ENCODE measurements at regions not wholly inside any gene's neighbourhood (a gene's known extent, or its start where the extent isn't known, plus 50 kb on each side); places are given as distances from the start of the nearest gene placed in this dataset.

DNA sequence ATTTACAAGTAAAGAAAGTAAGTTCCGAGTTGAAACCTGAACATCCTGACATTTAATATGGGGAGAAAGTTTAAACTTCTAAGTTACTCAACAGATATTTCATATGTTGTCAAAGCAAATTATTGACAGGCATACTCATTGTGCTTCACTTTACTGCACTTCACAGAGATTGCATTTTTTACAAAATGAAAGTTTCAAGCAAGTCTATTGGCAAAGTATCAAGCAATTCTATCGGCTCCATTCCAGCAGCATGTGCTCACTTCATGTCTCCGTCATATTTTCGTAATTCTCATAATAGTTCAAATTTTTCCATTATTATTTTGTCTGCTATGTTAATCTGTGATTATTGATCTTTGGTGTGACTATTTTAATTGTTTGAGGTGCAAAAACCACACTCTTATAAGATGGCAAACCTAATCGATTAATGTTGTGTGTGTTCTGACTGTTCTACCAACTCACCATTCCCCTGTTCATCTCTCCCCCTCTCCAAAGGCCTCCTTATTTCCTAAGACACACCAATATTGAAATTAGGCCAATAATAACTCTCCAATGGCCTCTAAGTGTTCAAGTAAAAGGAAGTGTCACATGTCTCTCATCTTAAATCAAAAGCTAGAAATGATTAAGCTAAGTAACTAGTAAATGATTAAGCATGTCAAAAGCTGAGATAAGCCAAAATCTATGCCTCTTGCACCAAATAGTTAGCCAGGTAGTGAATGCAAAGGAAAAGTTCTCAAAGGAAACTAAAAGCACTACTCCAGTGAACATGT, 68.2 kb upstream of the BCL9 start:
- H3K4me2 ChIP-seq (ENCODE audit: low read length), result no peak overlapping the region
- H3K36me3 ChIP-seq (replicated peaks; ENCODE audit: low read depth, low read length), result no peaks in the 10 kb centered on the region
- H3K9me3 ChIP-seq (ENCODE audit: insufficient read depth, low read length), result no peaks in the 10 kb centered on the region
- TF ChIP-seq EZH2phosphoT487 (IDR thresholded peaks at IDR 0.05; ENCODE audit: low read depth), result no peak
- TF ChIP-seq, protein P1, sequence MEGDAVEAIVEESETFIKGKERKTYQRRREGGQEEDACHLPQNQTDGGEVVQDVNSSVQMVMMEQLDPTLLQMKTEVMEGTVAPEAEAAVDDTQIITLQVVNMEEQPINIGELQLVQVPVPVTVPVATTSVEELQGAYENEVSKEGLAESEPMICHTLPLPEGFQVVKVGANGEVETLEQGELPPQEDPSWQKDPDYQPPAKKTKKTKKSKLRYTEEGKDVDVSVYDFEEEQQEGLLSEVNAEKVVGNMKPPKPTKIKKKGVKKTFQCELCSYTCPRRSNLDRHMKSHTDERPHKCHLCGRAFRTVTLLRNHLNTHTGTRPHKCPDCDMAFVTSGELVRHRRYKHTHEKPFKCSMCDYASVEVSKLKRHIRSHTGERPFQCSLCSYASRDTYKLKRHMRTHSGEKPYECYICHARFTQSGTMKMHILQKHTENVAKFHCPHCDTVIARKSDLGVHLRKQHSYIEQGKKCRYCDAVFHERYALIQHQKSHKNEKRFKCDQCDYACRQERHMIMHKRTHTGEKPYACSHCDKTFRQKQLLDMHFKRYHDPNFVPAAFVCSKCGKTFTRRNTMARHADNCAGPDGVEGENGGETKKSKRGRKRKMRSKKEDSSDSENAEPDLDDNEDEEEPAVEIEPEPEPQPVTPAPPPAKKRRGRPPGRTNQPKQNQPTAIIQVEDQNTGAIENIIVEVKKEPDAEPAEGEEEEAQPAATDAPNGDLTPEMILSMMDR (IDR thresholded peaks at IDR 0.05; ENCODE audit: low read depth, low read length), result no peak
- H3K9ac ChIP-seq (ENCODE audit: low read length), result no peak overlapping the region
- no peak overlapping the region for H3K4me3 ChIP-seq (ENCODE audit: low read length)
- no peak overlapping the region for H3K27ac ChIP-seq (ENCODE audit: low read length)
- no peaks in the 10 kb centered on the region for H3K79me2 ChIP-seq (ENCODE audit: low read length)
- H4K20me1 ChIP-seq (ENCODE audit: insufficient read depth, low read length), result no peaks in the 10 kb centered on the region
- no peak overlapping the region for H2AFZ ChIP-seq (ENCODE audit: low read depth, low read length)
- H3K4me1 ChIP-seq (ENCODE audit: low read length), result no peaks in the 10 kb centered on the region
- H3K27me3 ChIP-seq (ENCODE audit: low read depth, low read length), result no peaks in the 10 kb centered on the region

DNA sequence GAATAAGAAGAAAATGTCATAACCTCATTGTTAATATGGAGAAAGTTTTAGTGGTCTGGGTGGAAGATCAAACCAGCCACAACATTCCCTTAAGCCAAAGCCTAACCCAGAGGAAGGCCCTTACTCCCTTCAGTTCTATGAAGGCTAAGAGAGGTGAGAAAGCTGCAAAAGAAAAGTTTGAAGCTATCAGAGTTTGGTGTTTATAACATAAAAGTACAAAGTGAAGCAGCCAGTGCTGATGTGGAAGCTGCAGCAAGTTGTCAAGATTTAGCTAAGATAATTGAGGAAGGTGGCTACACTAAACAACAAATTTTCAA, 67.6 kb upstream of the BCL9 start:
- H3K27me3 ChIP-seq (ENCODE audit: low read depth, low read length), result no peaks in the 10 kb centered on the region
- no peak overlapping the region for H3K4me2 ChIP-seq (ENCODE audit: low read length)
- no peak overlapping the region for H3K4me3 ChIP-seq (ENCODE audit: low read length)
- H3K27ac ChIP-seq (ENCODE audit: low read length), result no peak overlapping the region
- H3K36me3 ChIP-seq (replicated peaks; ENCODE audit: low read depth, low read length), result no peaks in the 10 kb centered on the region
- no peak overlapping the region for H3K9ac ChIP-seq (ENCODE audit: low read length)
- no peak overlapping the region for H2AFZ ChIP-seq (ENCODE audit: low read depth, low read length)
- no peaks in the 10 kb centered on the region for H3K4me1 ChIP-seq (ENCODE audit: low read length)
- no peaks in the 10 kb centered on the region for H4K20me1 ChIP-seq (ENCODE audit: insufficient read depth, low read length)
- no peak for TF ChIP-seq EZH2phosphoT487 (IDR thresholded peaks at IDR 0.05; ENCODE audit: low read depth)
- TF ChIP-seq, protein P1 (IDR thresholded peaks at IDR 0.05; ENCODE audit: low read depth, low read length), result no peak
- no peaks in the 10 kb centered on the region for H3K79me2 ChIP-seq (ENCODE audit: low read length)
- H3K9me3 ChIP-seq (ENCODE audit: insufficient read depth, low read length), result no peaks in the 10 kb centered on the region

DNA sequence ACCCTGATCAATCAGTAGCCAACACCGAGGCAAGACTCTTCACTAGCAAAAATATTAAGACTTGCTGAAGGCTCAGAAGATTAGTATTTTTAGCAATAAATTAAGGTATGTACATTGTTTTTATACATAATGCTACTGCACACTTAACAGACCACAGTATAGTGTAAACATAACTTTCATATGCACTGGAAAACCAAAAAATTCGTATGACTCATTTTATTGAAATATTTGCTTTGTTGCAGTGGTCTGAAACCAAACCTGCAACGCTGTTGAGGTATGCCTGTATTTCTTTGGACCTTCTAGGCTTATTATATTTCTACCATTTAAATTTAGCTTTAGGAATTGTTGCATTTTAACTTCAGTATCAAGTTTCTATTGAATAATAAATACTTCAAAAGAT, 65.8 kb upstream of the BCL9 start:
- Histone ChIP-seq H3K27me3 (ENCODE audit: low read depth, low read length) (no peaks in the 10 kb centered on the region), H3K79me2 (ENCODE audit: low read length) (no peaks in the 10 kb centered on the region), H3K4me3 (ENCODE audit: low read length) (no peak overlapping the region), H2AFZ (ENCODE audit: low read depth, low read length) (no peak overlapping the region), H3K36me3 (replicated peaks; ENCODE audit: low read depth, low read length) (no peaks in the 10 kb centered on the region), H3K9ac (ENCODE audit: low read length) (no peak overlapping the region), H3K4me1 (ENCODE audit: low read length) (no peaks in the 10 kb centered on the region), H3K9me3 (ENCODE audit: insufficient read depth, low read length) (no peaks in the 10 kb centered on the region), H3K4me2 (ENCODE audit: low read length) (no peak overlapping the region), H3K27ac (ENCODE audit: low read length) (no peak overlapping the region), H4K20me1 (ENCODE audit: insufficient read depth, low read length) (no peaks in the 10 kb centered on the region)
- TF ChIP-seq, protein P1 (IDR thresholded peaks at IDR 0.05; ENCODE audit: low read depth, low read length), result no peak
- TF ChIP-seq EZH2phosphoT487 (IDR thresholded peaks at IDR 0.05; ENCODE audit: low read depth), result no peak

DNA sequence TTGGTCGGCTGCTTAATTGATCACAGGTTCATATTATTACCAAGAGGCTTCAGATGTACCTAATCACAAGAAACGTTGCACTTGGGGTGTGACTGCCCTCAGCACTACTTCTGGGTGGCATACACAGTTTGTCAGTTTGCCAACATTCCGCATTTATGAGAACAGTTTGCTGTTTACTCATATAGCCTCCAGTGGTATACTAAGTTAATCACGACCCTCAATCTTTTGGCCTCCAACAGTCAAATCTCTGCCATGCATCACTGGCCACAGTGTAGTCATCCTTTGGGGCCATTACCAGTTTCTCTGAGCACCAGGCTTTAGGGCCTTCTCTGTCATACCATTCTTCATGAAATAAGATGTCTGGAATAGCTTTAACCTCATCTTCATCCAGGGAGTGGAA, 62.8 kb upstream of the BCL9 start:
- Histone ChIP-seq H3K27ac (ENCODE audit: low read length) (no peak overlapping the region), H3K79me2 (ENCODE audit: low read length) (no peaks in the 10 kb centered on the region), H3K4me2 (ENCODE audit: low read length) (no peak overlapping the region), H2AFZ (ENCODE audit: low read depth, low read length) (no peak overlapping the region), H3K36me3 (replicated peaks; ENCODE audit: low read depth, low read length) (no peaks in the 10 kb centered on the region), H4K20me1 (ENCODE audit: insufficient read depth, low read length) (no peaks in the 10 kb centered on the region), H3K9ac (ENCODE audit: low read length) (no peak overlapping the region), H3K4me3 (ENCODE audit: low read length) (no peak overlapping the region), H3K27me3 (ENCODE audit: low read depth, low read length) (peaks cover 7% of the 10 kb centered on the region; the same call in 1 of the 2 replicates), H3K4me1 (ENCODE audit: low read length) (no peaks in the 10 kb centered on the region), H3K9me3 (ENCODE audit: insufficient read depth, low read length) (no peaks in the 10 kb centered on the region)
- TF ChIP-seq, protein P1 (IDR thresholded peaks at IDR 0.05; ENCODE audit: low read depth, low read length), result no peak
- no peak for TF ChIP-seq EZH2phosphoT487 (IDR thresholded peaks at IDR 0.05; ENCODE audit: low read depth)
